Prostate gland (tissue), 2 donors: ENCODE measurements at regions not wholly inside any gene's neighbourhood (a gene's known extent, or its start where the extent isn't known, plus 50 kb on each side); places are given as distances from the start of the nearest gene placed in this dataset.

Experiments used
- POLR2A ChIP-seq: fragments of 450-650 bp; IDR thresholded peaks from one replicate; pipeline ENCODE4 v1.6.1; 2016; ENCODE audit warnings: antibody characterized with exemption, mild to moderate bottlenecking
- POLR2AphosphoS5 ChIP-seq: sonication (generic); formaldehyde crosslinking; IDR thresholded peaks from one replicate; pipeline ENCODE4 v1.6.1; 2017; ENCODE audit warnings: antibody characterized with exemption
- TF ChIP-seq, protein P1 (sequence below), 4 experiments: fragments of 200-600 bp in 2 of 4; fragments of 450-650 bp in 2 of 4; sonication (generic) in 2 of 4; IDR thresholded peaks; 1 replicate in 3 of 4; 2 replicates in 1 of 4; pipeline ENCODE4 v1.5.1; 2016 to 2019; ENCODE audit warnings: antibody characterized with exemption in 4 of 4, mild to moderate bottlenecking in 2 of 4, moderate library complexity in 2 of 4

- TF ChIP-seq, protein P1, sequence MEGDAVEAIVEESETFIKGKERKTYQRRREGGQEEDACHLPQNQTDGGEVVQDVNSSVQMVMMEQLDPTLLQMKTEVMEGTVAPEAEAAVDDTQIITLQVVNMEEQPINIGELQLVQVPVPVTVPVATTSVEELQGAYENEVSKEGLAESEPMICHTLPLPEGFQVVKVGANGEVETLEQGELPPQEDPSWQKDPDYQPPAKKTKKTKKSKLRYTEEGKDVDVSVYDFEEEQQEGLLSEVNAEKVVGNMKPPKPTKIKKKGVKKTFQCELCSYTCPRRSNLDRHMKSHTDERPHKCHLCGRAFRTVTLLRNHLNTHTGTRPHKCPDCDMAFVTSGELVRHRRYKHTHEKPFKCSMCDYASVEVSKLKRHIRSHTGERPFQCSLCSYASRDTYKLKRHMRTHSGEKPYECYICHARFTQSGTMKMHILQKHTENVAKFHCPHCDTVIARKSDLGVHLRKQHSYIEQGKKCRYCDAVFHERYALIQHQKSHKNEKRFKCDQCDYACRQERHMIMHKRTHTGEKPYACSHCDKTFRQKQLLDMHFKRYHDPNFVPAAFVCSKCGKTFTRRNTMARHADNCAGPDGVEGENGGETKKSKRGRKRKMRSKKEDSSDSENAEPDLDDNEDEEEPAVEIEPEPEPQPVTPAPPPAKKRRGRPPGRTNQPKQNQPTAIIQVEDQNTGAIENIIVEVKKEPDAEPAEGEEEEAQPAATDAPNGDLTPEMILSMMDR (IDR thresholded peaks at IDR 0.05) = no peak
- TF ChIP-seq POLR2A (no peak), POLR2AphosphoS5 (no peak)
Measured at GRCh38 chr7:7080802-7081201, 101.5 kb upstream of the C1GALT1 start.
